T-cell (primary cell): ENCODE measurements at regions not wholly inside any gene's neighbourhood (a gene's known extent, or its start where the extent isn't known, plus 50 kb on each side); places are given as distances from the start of the nearest gene placed in this dataset.
"Not testable (repeated sequence)": the region's sequence is repeated elsewhere in the genome, so short reads cannot be mapped to it uniquely, and the experiment has no call there.

Experiments
- ATAC-seq, 4 experiments: fragments of 200-7000 bp in 3 of 4; fragments of 150-1000 bp in 1 of 4; cut with Tn5 transposase; replicated peaks in 1 of 4; 1 replicate in 3 of 4; 2 replicates in 1 of 4; pipeline ENCODE4 v1.10.0; 2021; ENCODE audit warnings: moderate library complexity in 3 of 4, mild to moderate bottlenecking in 2 of 4, moderate number of reproducible peaks in 1 of 4
- CTCF ChIA-PET, 2 donors: fragments of 300-600 bp; sonication (Branson Sonifier 250); formaldehyde crosslinking; loops; one replicate each; lab custom pipeline; 2022; ENCODE audit warnings: antibody characterized with exemption in 2 of 2; lab: Charles Lee
- POLR2A ChIA-PET, 2 donors: fragments of 300-600 bp; sonication (Branson Sonifier 250); formaldehyde crosslinking; loops; one replicate each; lab custom pipeline; 2022; ENCODE audit warnings: antibody characterized with exemption in 2 of 2; lab: Charles Lee
- DNase-seq, 35 experiments: peaks; one replicate each; pipeline versions ENCODE4 v3.0.0 to v3.0.0-alpha.2; 2013 to 2023
- H3K27ac ChIP-seq: one replicate; pipeline ENCODE4 v1.5.1; 2013; ENCODE audit warnings: low read length
- H3K27me3 ChIP-seq, 2 experiments: replicated peaks in 1 of 2; 1 replicate in 1 of 2; 2 replicates in 1 of 2; pipeline versions ENCODE4 v1.6.1 to v1.7.0; 2013; ENCODE audit warnings: low read length in 1 of 2, mixed read lengths in 1 of 2; ENCODE audit not compliant: control insufficient read depth in 2 of 2, insufficient read depth in 2 of 2; ENCODE audit errors: extremely low read depth in 1 of 2
- H3K36me3 ChIP-seq, 2 donors: 1 replicate in 1 of 2; 2 replicates in 1 of 2; pipeline versions ENCODE4 v1.6.1 to v1.7.0; 2013; ENCODE audit warnings: low read length in 1 of 2; ENCODE audit not compliant: control insufficient read depth in 2 of 2, insufficient read depth in 1 of 2; ENCODE audit errors: extremely low read depth in 1 of 2
- H3K4me1 ChIP-seq, 2 experiments: 1 replicate in 1 of 2; 2 replicates in 1 of 2; pipeline versions ENCODE4 v1.6.1 to v1.7.0; 2013; ENCODE audit warnings: low read length in 2 of 2, mixed read lengths in 1 of 2; ENCODE audit not compliant: insufficient read depth in 2 of 2, control insufficient read depth in 1 of 2; ENCODE audit errors: extremely low read depth in 1 of 2
- H3K4me3 ChIP-seq, 2 donors: 1 replicate in 1 of 2; 2 replicates in 1 of 2; pipeline versions ENCODE4 v1.5.1 to v1.7.0; 2013; ENCODE audit warnings: mild to moderate bottlenecking in 2 of 2, low read length in 1 of 2, moderate library complexity in 1 of 2; ENCODE audit not compliant: control insufficient read depth in 1 of 2; ENCODE audit errors: extremely low read depth in 1 of 2
- H3K9me3 ChIP-seq: 2 replicates; pipeline ENCODE4 v1.7.0; 2013
- H3K27ac Mint-ChIP-seq, 2 donors: one replicate each; pipeline ENCODE4 v1.8.0; 2020 to 2021; ENCODE audit warnings: mild to moderate bottlenecking in 2 of 2, mixed read lengths in 2 of 2
- H3K27me3 Mint-ChIP-seq, 2 donors: one replicate each; pipeline ENCODE4 v1.8.0; 2021 to 2022; ENCODE audit warnings: mixed read lengths in 2 of 2
- H3K36me3 Mint-ChIP-seq: one replicate; pipeline ENCODE4 v1.8.0; 2021; ENCODE audit warnings: mixed read lengths
- H3K4me1 Mint-ChIP-seq, 3 donors: one replicate each; pipeline ENCODE4 v1.8.0; 2020 to 2022; ENCODE audit warnings: mixed read lengths in 3 of 3, mild to moderate bottlenecking in 1 of 3
- H3K4me3 Mint-ChIP-seq, 3 donors: one replicate each; pipeline ENCODE4 v1.8.0; 2020 to 2022; ENCODE audit warnings: mild to moderate bottlenecking in 3 of 3, mixed read lengths in 3 of 3, moderate library complexity in 3 of 3
- H3K9me3 Mint-ChIP-seq, 3 donors: one replicate each; pipeline ENCODE4 v1.8.0; 2020 to 2022; ENCODE audit warnings: mixed read lengths in 3 of 3
- WGBS: methylation state at CpG from one replicate; pipeline ENCODE4 v1.1.5; 2013; ENCODE audit warnings: missing lambda C conversion rate; ENCODE audit not compliant: insufficient coverage; 5-methylcytosine and 5-hydroxymethylcytosine counted together

DNA sequence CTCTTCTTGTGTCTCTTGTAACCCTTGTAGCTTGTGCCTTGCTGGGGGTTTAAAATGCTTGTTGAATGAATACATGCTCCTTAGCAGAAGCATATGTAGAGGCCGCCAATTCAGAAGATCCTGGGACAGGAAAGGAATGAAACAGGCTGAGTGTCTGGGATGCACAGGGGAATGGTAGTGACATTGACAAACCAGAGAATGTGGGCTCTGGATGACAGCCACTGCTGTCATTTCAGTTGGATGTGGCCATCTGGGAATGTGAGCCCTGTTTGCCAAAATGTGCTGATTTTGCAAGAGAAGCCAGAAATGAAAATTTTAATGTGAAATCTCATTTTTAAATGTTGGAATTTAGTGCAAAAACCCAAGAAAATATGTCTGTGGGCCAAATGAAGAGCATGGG lies 136.8 kb downstream of the DACT1 start:
- Mint-ChIP-seq H3K9me3 (no peaks in the 10 kb centered on the region), H3K4me3 (no peak overlapping the region), H3K4me1 (no peaks in the 10 kb centered on the region), H3K36me3 (no peaks in the 10 kb centered on the region), H3K27me3 (peaks cover 2 to 6% of the 10 kb centered on the region in 2 donors), H3K27ac (no peak overlapping the region)
- H3K27ac ChIP-seq, result no peak overlapping the region
- DNase-seq (no peak), ATAC-seq (no peak)
- no peak overlapping the region for H3K4me3 ChIP-seq
- no peaks in the 10 kb centered on the region for H3K9me3 ChIP-seq
- ChIA-PET CTCF (no interaction called here), POLR2A (no interaction called here)
- WGBS, result 93% methylated on average over 1 of the region's 1 CpG
- no peaks in the 10 kb centered on the region for H3K27me3 ChIP-seq
- no peaks in the 10 kb centered on the region for H3K4me1 ChIP-seq
- no peaks in the 10 kb centered on the region for H3K36me3 ChIP-seq

DNA sequence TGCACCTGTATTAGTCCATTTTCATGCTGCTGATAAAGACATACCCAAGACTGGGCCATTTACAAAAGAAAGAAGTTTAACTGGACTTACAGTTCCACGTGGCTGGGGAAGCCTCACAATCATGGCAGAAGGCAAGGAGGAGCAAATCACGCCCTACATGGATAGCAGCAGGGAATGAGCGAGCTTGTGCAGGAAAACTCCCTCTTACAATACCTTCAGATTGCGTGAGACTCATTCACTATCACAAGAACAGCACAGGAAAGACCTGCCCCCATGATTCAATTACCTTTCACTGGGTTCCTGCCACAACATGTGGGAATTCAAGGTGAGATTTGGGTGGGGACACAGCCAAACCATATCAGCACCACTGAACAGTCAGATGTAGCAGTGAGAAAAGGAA lies 137.4 kb downstream of the DACT1 start:
- not testable (repeated sequence) for H3K9me3 Mint-ChIP-seq, H3K27ac Mint-ChIP-seq, H3K27me3 Mint-ChIP-seq

DNA sequence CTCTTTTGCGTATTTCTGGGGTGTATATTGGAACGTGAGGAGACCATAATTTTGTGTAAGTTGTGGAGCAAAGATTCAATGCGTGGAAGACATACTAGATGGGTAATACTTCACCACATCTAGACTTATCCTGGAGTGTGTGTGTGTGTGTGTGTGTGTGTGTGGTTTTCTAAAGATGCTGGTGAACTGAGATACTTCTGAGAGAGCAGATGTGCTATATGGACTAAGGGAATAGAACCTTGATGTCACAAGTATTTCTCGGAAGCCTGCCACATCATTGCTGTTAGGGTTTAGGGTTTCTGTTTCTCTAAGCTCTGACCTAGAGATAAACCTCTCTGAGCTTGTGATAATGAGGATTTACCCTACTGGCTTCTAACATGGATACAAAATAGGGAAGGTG lies 138.8 kb downstream of the DACT1 start:
- CTCF ChIA-PET, result no interaction called here
- no peak for ATAC-seq
- Mint-ChIP-seq H3K4me1 (no peaks in the 10 kb centered on the region), H3K27me3 (peaks cover 2 to 6% of the 10 kb centered on the region in 2 donors), H3K27ac (no peak overlapping the region), H3K36me3 (no peaks in the 10 kb centered on the region), H3K9me3 (no peaks in the 10 kb centered on the region), H3K4me3 (no peak overlapping the region)
- Histone ChIP-seq H3K27ac (no peak overlapping the region), H3K27me3 (no peaks in the 10 kb centered on the region), H3K9me3 (no peaks in the 10 kb centered on the region), H3K4me1 (no peaks in the 10 kb centered on the region), H3K4me3 (no peak overlapping the region), H3K36me3 (no peaks in the 10 kb centered on the region)
- POLR2A ChIA-PET, result no interaction called here
- DNase-seq, result no peak
- WGBS, result 80% methylated on average over 1 of the region's 4 CpGs

More for the DNA sequence above, 137.4 kb downstream of the DACT1 start:
- H3K4me3 ChIP-seq, ATAC-seq, CTCF ChIA-PET, POLR2A ChIA-PET, H3K27ac ChIP-seq, H3K36me3 Mint-ChIP-seq, H3K36me3 ChIP-seq, H3K9me3 ChIP-seq, H3K27me3 ChIP-seq, H3K4me3 Mint-ChIP-seq, H3K4me1 ChIP-seq, DNase-seq, H3K4me1 Mint-ChIP-seq: not testable (repeated sequence)
- WGBS, result 53% methylated on average over 2 of the region's 4 CpGs

DNA sequence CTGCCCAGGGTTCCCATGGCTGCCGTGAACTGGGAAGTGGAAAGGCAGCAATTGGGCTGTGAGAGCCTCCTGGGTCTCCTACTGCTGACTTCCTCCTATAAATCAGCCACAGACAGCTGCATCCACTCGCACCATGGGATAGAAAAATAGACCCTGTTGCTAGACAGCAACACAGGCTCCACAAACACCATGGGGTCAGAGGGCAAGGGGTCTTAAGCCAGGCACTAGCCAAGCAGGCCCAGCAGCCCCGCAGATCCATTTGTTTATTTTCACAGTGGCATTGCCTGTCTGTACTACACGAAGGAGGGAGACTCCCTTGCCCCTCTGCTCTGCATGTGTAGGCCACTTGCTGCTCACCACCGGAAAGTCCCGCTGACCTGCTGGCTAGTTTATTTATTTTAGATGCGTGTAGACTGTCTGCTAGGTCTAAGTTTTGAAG lies 139.8 kb downstream of the DACT1 start:
- H3K27ac ChIP-seq, result no peak overlapping the region
- ChIA-PET POLR2A (no interaction called here), CTCF (no interaction called here)
- ATAC-seq (no peak), DNase-seq (no peak)
- Mint-ChIP-seq H3K9me3 (no peaks in the 10 kb centered on the region), H3K36me3 (no peaks in the 10 kb centered on the region), H3K27ac (no peak overlapping the region), H3K4me3 (no peak overlapping the region), H3K27me3 (peaks cover 2 to 6% of the 10 kb centered on the region in 2 donors), H3K4me1 (no peaks in the 10 kb centered on the region)
- H3K4me1 ChIP-seq, result no peaks in the 10 kb centered on the region
- no peak overlapping the region for H3K4me3 ChIP-seq
- no peaks in the 10 kb centered on the region for H3K27me3 ChIP-seq
- 55% methylated on average over 3 of the region's 7 CpGs for WGBS
- no peaks in the 10 kb centered on the region for H3K36me3 ChIP-seq
- H3K9me3 ChIP-seq, result no peaks in the 10 kb centered on the region

DNA sequence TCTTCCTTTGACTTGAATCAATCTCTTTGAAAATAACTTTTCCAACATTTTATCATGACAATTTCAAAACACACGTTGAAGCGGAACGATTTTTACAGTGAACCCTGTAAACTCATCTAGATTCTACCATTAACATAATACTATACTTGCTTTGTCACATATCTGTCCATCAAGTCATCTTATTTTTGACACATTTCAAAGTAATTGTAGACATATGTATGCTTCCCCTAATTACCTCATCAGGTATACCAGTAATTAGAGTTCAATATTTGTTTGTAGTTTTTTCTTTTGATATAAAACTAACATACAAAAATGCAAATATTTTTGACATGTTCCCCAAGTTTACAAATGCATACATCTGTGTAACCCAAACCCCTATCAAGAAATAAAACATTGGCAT lies 140.4 kb downstream of the DACT1 start:
- Histone ChIP-seq H3K36me3 (no peaks in the 10 kb centered on the region), H3K27me3 (no peaks in the 10 kb centered on the region), H3K4me1 (no peaks in the 10 kb centered on the region), H3K9me3 (no peaks in the 10 kb centered on the region), H3K4me3 (no peak overlapping the region), H3K27ac (no peak overlapping the region)
- ATAC-seq (no peak), DNase-seq (no peak)
- Mint-ChIP-seq H3K27ac (no peak overlapping the region), H3K36me3 (no peaks in the 10 kb centered on the region), H3K9me3 (no peaks in the 10 kb centered on the region), H3K4me3 (no peak overlapping the region), H3K4me1 (no peaks in the 10 kb centered on the region), H3K27me3 (peaks cover 2 to 6% of the 10 kb centered on the region in 2 donors)
- ChIA-PET POLR2A (no interaction called here), CTCF (no interaction called here)
- WGBS, result 92% methylated on average over 3 of the region's 3 CpGs

DNA sequence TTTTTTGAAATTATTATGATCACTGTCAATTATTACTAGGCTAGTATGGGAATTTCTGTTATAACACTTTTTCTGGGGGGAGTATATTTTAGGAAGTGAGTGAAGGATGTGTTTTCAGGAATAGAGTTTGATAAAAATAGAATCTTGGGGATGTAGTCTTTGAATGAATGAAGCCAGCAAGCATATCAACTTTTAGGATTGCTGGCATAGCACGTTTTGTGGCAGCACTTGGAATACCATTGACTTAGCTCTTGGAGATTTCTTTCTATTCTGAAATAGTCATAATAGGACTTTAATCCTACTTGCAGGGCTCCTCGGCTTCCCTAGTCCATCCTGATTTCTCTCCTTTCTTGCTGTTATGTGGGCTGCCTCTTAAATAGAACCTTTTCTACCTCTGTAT lies 141.6 kb downstream of the DACT1 start:
- Mint-ChIP-seq H3K4me1 (no peaks in the 10 kb centered on the region), H3K4me3 (no peak overlapping the region), H3K27me3 (peaks cover 2 to 3% of the 10 kb centered on the region in 2 donors), H3K27ac (no peak overlapping the region), H3K9me3 (no peaks in the 10 kb centered on the region), H3K36me3 (no peaks in the 10 kb centered on the region)
- no peaks in the 10 kb centered on the region for H3K36me3 ChIP-seq
- no peak for ATAC-seq
- no peak overlapping the region for H3K27ac ChIP-seq
- no peak for DNase-seq
- H3K9me3 ChIP-seq, result no peaks in the 10 kb centered on the region
- POLR2A ChIA-PET, result no interaction called here
- H3K4me1 ChIP-seq, result no peaks in the 10 kb centered on the region
- H3K4me3 ChIP-seq, result no peak overlapping the region
- CTCF ChIA-PET, result interaction anchor here in 1 of 2 donors (0.5 kb wide), 1 partner anchor 96 kb away, joined by 6 read pairs; no protein-coding TSS in a partner anchor
- H3K27me3 ChIP-seq, result no peaks in the 10 kb centered on the region
- 67% methylated on average over 1 of the region's 2 CpGs for WGBS

DNA sequence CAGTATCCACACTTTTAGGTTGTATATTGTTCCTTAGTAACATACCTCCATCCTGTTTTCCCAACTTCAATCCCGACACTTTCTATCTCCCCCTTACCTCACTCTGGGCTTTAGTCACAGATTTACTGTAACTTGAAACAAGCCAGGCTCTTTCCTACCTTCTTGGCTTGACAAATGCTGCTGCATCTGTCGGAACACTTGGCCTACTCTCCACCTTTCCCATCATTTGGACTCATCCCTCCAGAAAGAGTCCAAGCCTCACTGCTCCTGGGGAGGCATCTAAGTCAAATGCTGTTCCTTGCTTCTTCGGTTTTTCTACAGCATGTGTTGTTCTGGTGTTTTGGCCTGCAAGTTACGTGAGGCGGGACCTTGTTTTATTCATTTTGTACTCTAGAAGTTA lies 142.4 kb downstream of the DACT1 start:
- CTCF ChIA-PET, result no interaction called here
- peaks cover 2 to 3% of the 10 kb centered on the region in 2 donors for H3K27me3 Mint-ChIP-seq
- POLR2A ChIA-PET, result no interaction called here

More for the DNA sequence above, 142.4 kb downstream of the DACT1 start:
- H3K9me3 ChIP-seq, result no peaks in the 10 kb centered on the region
- ATAC-seq, result no peak
- no peaks in the 10 kb centered on the region for H3K4me1 Mint-ChIP-seq
- H3K4me1 ChIP-seq, result no peaks in the 10 kb centered on the region
- H3K27ac ChIP-seq, result no peak overlapping the region
- H3K4me3 ChIP-seq, result no peak overlapping the region
- no peaks in the 10 kb centered on the region for H3K36me3 ChIP-seq
- no peak for DNase-seq
- no peak overlapping the region for H3K4me3 Mint-ChIP-seq
- H3K36me3 Mint-ChIP-seq, result no peaks in the 10 kb centered on the region
- H3K27me3 ChIP-seq, result no peaks in the 10 kb centered on the region
- no peak overlapping the region for H3K27ac Mint-ChIP-seq
- no peaks in the 10 kb centered on the region for H3K9me3 Mint-ChIP-seq
- 86% methylated on average over 3 of the region's 5 CpGs for WGBS
